Heart right ventricle (tissue), 16 donors: ENCODE measurements at regions not wholly inside any gene's neighbourhood (a gene's known extent, or its start where the extent isn't known, plus 50 kb on each side); places are given as distances from the start of the nearest gene placed in this dataset.

Experiments used
- ATAC-seq, 8 donors: fragments of 200-7000 bp; cut with Tn5 transposase; one replicate each; pipeline ENCODE4 v1.9.1; 2020; ENCODE audit warnings: mild to moderate bottlenecking in 8 of 8, moderate library complexity in 8 of 8, moderate number of reproducible peaks in 1 of 8
- DNase-seq, 2 donors: peaks; one replicate each; pipeline ENCODE4 v3.0.0-alpha.2; 2020
- H3K27ac ChIP-seq, 10 donors: fragments of 200-600 bp; sonication (generic) in 2 of 10; one replicate each; pipeline versions ENCODE4 v1.5.0 to v1.8.0; 2020 to 2022; ENCODE audit warnings: mild to moderate bottlenecking in 3 of 10
- H3K27me3 ChIP-seq, 7 donors: fragments of 200-600 bp; one replicate each; pipeline ENCODE4 v1.8.0; 2021 to 2022; ENCODE audit warnings: mild to moderate bottlenecking in 2 of 7
- H3K36me3 ChIP-seq, 9 donors: fragments of 200-600 bp; sonication (generic) in 1 of 9; one replicate each; pipeline versions ENCODE4 v1.5.0 to v1.8.0; 2020 to 2022; ENCODE audit warnings: mild to moderate bottlenecking in 2 of 9
- H3K4me1 ChIP-seq, 9 donors: fragments of 200-600 bp; sonication (generic) in 1 of 9; one replicate each; pipeline versions ENCODE4 v1.5.0 to v1.8.0; 2020 to 2022; ENCODE audit warnings: mild to moderate bottlenecking in 4 of 9
- H3K4me3 ChIP-seq, 10 donors: fragments of 200-600 bp; sonication (generic) in 2 of 10; one replicate each; pipeline versions ENCODE4 v1.5.0 to v1.8.0; 2020 to 2022; ENCODE audit warnings: mild to moderate bottlenecking in 7 of 10, moderate library complexity in 2 of 10
- H3K9me3 ChIP-seq, 11 donors: fragments of 200-600 bp in 10 of 11; sonication (generic) in 2 of 11; one replicate each; pipeline versions ENCODE4 v1.5.0 to v1.8.0; 2013 to 2022; ENCODE audit warnings: mild to moderate bottlenecking in 2 of 11, control low read depth in 1 of 11, moderate library complexity in 1 of 11
- WGBS, 2 donors: extraction: QIAGEN DNeasy Blood & Tissue Kit; methylation state at CpG; one replicate each; pipeline ENCODE4 v1.1.7; 2013; ENCODE audit warnings: inconsistent platforms in 1 of 2; 5-methylcytosine and 5-hydroxymethylcytosine counted together
- intact Hi-C, 10 donors: fragments of 100-400 bp; cut with DNase I; formaldehyde crosslinking; loops; one replicate each; pipeline versions ENCODE4 v1.11.1 to v1.14.2; 2022
- TF ChIP-seq, protein P1 (sequence below), 9 donors: fragments of 200-600 bp; sonication (generic) in 2 of 9; IDR thresholded peaks; one replicate each; pipeline versions ENCODE4 v1.5.0 to v1.8.0; 2021 to 2022; ENCODE audit warnings: antibody characterized with exemption in 9 of 9, mild to moderate bottlenecking in 5 of 9, moderate library complexity in 1 of 9
- donor health status: Arrhythmogenic right ventricular cardiomyopathy.
- donor health status: ischemic (EF 13 %, LVEDD 7.1; RV severe dilation, severe dysfunction).
- donor health status: healthy with polysubstance abuse.
- donor health status: DM: no; HTN: yes; CAD: no.
- donor health status: DM: no; HTN: no; CAD: no.
- donor health status: ischemic (EF 25% LVEDD 6.9; RV normal size, moderate dysfunction).
- donor health status: ischemic (EF 25% LVEDD 5.7; RV mildly dilated, moderate dysfunction).
- donor health status: healthy.
- donor health status: DM: yes; HTN: yes; CAD: no.
- donor health status: Ischemic cardiomyopathy.
- donor health status: ischemic (EF 35%, LVEDD 5.7; RV mildly dilated, moderate dysfunction).
- donor health status: nonischemic (EF 11% LVEDD 7.7; RV severe dilation, severe dysfunction).
- donor health status: DM: yes; HTN: yes; CAD: no.
- donor health status: PGD.
- donor health status: ischemic (EF 29% LVEDD 5.4; RV normal size, mild dysfunction).
- donor health status: nonischemic (EF 23%, LVEDD 6.1; RV moderate dilation, normal function).

DNA sequence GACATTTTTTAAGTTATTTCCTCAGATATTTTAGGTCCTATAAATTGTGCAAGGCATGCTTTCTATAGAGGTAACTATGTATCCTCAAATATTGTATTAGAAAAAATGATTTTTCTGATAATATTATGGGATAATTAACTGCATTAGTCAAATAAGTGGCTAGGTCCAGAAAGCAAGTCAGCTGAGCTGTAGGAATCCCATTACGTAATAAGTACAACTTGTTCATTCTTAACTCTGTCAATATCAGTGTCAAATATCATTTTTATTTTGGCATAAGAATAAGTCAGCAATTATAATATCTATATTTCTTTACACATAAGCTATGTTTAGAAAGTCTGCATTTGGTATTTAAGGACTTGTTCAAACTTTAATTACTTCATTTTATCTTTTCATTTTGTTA, 830.9 kb upstream of the GJE1 start:
- peaks cover 0 to 3% (median 0%) of the 10 kb centered on the region in 11 donors for H3K9me3 ChIP-seq
- intact Hi-C loops: loop anchor here in 1 of 10 donors (5.0 kb wide), 1 partner anchor 64 kb away; no protein-coding TSS in a partner anchor
- no peak overlapping the region for H3K4me3 ChIP-seq
- TF ChIP-seq, protein P1, sequence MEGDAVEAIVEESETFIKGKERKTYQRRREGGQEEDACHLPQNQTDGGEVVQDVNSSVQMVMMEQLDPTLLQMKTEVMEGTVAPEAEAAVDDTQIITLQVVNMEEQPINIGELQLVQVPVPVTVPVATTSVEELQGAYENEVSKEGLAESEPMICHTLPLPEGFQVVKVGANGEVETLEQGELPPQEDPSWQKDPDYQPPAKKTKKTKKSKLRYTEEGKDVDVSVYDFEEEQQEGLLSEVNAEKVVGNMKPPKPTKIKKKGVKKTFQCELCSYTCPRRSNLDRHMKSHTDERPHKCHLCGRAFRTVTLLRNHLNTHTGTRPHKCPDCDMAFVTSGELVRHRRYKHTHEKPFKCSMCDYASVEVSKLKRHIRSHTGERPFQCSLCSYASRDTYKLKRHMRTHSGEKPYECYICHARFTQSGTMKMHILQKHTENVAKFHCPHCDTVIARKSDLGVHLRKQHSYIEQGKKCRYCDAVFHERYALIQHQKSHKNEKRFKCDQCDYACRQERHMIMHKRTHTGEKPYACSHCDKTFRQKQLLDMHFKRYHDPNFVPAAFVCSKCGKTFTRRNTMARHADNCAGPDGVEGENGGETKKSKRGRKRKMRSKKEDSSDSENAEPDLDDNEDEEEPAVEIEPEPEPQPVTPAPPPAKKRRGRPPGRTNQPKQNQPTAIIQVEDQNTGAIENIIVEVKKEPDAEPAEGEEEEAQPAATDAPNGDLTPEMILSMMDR (IDR thresholded peaks at IDR 0.05): no peak
- no peaks in the 10 kb centered on the region for H3K36me3 ChIP-seq
- DNase-seq: no peak
- ATAC-seq: no peak
- H3K27me3 ChIP-seq: no peaks in the 10 kb centered on the region
- no peak overlapping the region for H3K27ac ChIP-seq
- peaks cover 0 to 5% (median 0%) of the 10 kb centered on the region in 9 donors for H3K4me1 ChIP-seq
- WGBS, 2 donors: 57 to 68% methylated on average over 1 of the region's 1 CpG

DNA sequence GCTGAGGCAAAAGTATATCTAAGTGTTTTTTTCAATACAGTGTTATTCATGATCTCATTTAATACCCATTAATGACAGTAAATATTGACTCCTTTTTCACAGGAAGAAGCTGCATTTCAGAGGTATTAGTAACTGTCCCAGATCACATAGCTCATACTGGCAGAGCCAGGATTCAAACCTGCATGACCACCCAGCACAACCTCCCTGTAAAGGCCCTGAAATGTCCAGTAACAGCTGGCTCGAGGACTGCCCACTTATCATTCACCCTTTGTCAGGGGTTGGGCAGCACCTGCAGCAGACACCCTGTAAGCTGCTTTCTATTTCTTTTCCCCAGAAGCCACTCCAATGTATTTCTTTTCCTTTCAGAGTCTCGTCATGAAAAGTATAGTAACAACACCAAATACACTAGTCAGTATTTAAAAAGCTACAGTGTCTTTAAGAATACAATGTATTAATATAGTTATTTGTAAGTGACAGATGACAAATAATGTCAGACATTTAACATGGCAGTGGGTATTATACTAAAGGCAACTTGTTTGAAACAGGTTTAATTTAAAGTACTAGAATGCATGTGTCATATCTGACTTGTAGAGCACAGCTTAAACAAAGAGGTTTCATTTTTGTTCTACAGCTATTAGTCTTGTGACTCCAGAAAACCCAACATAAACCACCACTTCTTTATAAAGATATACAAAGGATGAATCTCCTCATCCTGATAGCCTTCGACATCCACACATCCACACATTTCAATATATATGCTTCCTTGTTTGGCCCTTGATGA, 841.6 kb upstream of the GJE1 start:
- DNase-seq (no peak), ATAC-seq (no peak)
- Histone ChIP-seq H3K27me3 (no peaks in the 10 kb centered on the region), H3K9me3 (peaks cover 0 to 23% (median 3%) of the 10 kb centered on the region in 11 donors), H3K36me3 (no peaks in the 10 kb centered on the region), H3K4me3 (no peak overlapping the region), H3K27ac (no peak overlapping the region), H3K4me1 (no peaks in the 10 kb centered on the region)
- 82 to 89% methylated on average over 3 of the region's 3 CpGs for WGBS, 2 donors
- TF ChIP-seq, protein P1 (IDR thresholded peaks at IDR 0.05): no peak
- intact Hi-C loops: no loop called here

DNA sequence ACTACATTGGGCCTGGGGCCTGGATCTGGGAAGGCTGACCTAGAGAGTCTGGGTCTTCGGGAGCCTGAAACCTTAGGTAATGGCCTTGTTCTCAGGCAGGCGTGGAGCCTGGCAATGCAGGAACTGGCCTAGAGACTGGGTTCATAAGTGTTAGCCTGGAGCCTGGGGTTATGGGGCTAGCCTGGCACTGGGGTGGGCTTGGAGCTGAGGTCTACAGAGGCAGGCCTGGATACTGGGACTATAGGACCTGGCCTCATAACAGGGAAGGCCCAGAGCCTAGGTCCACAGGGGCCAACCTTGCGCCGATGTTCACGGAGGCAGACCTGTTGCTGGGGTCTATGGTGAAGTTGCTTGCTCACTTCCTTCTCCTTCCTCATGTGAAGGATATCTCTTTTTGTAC, 843.8 kb upstream of the GJE1 start:
- 93 to 100% methylated on average over 5 of the region's 5 CpGs for WGBS, 2 donors
- DNase-seq (no peak), ATAC-seq (no peak)
- H3K9me3 ChIP-seq: peaks cover 0 to 24% (median 3%) of the 10 kb centered on the region in 11 donors
- no peaks in the 10 kb centered on the region for H3K27me3 ChIP-seq
- H3K4me3 ChIP-seq: no peak overlapping the region
- TF ChIP-seq, protein P1 (IDR thresholded peaks at IDR 0.05): no peak
- H3K4me1 ChIP-seq: no peaks in the 10 kb centered on the region
- no peak overlapping the region for H3K27ac ChIP-seq
- no peaks in the 10 kb centered on the region for H3K36me3 ChIP-seq
- intact Hi-C loops: no loop called here

DNA sequence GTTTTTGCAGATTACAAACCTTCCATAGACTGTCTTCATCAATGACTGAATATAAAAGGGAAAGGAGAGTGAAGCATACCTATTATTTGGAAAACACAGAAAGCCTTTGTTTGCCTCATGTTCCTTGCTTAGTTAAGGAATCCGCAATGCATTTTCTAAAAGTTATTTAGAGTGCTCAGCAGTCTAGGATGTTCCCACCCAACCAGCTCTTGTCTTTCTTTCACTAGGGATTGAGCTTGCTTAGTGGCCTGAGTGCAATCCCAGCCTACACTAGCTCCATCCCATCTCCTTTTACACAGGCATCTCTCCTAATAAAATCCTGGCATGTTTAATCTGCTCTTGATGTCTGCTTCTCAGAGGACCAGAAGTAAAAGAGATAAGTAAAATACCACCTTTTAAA, 850.5 kb upstream of the GJE1 start:
- 92 to 94% methylated on average over 1 of the region's 1 CpG for WGBS, 2 donors
- no peaks in the 10 kb centered on the region for H3K4me1 ChIP-seq
- no peak for ATAC-seq
- intact Hi-C loops: no loop called here
- H3K4me3 ChIP-seq: no peak overlapping the region
- H3K9me3 ChIP-seq: peaks cover 0 to 13% (median under 1%) of the 10 kb centered on the region in 11 donors
- no peaks in the 10 kb centered on the region for H3K36me3 ChIP-seq
- TF ChIP-seq, protein P1 (IDR thresholded peaks at IDR 0.05): no peak
- no peak overlapping the region for H3K27ac ChIP-seq
- no peak for DNase-seq
- no peaks in the 10 kb centered on the region for H3K27me3 ChIP-seq
